ENCODE measurements at regions not wholly inside any gene's neighbourhood (a gene's known extent, or its start where the extent isn't known, plus 50 kb on each side); places are given as distances from the start of the nearest gene placed in this dataset.

DNA sequence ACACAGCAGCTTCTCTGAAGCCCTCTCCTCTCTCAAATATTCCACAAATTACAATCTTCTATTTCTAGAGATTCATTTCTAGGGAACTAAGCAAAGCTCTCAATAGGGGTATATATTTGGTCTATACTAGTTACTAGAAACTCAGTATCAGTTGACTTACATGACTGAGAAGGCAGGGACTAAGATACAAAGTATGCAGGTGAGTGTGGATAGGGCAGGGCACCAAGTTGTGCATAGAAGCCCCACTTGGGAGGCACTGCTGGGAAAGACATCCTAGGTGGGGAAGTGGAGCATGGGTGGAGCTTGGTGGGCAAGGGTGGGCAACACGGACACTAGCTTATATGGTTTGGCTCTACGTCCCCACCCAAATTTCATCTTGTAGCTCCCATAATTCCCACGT is 148.1 kb upstream of the RASA1 start:
- TF ChIP-seq, protein P1, sequence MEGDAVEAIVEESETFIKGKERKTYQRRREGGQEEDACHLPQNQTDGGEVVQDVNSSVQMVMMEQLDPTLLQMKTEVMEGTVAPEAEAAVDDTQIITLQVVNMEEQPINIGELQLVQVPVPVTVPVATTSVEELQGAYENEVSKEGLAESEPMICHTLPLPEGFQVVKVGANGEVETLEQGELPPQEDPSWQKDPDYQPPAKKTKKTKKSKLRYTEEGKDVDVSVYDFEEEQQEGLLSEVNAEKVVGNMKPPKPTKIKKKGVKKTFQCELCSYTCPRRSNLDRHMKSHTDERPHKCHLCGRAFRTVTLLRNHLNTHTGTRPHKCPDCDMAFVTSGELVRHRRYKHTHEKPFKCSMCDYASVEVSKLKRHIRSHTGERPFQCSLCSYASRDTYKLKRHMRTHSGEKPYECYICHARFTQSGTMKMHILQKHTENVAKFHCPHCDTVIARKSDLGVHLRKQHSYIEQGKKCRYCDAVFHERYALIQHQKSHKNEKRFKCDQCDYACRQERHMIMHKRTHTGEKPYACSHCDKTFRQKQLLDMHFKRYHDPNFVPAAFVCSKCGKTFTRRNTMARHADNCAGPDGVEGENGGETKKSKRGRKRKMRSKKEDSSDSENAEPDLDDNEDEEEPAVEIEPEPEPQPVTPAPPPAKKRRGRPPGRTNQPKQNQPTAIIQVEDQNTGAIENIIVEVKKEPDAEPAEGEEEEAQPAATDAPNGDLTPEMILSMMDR (conservative IDR thresholded peaks at IDR 0.05; ENCODE audit: low read length): no peak
- TF ChIP-seq EZH2phosphoT487 (IDR thresholded peaks at IDR 0.05; ENCODE audit: borderline replicate concordance, low read depth, low read length): no peak

Measured in OCI-LY7 (cell line).